NT2/D1 (cell line): ENCODE measurements at regions not wholly inside any gene's neighbourhood (a gene's known extent, or its start where the extent isn't known, plus 50 kb on each side); places are given as distances from the start of the nearest gene placed in this dataset.

Experiments
- SUZ12 ChIP-seq: IDR thresholded peaks from 2 replicates; pipeline ENCODE4 v1.6.1; 2011; ENCODE audit not compliant: insufficient read length, insufficient read depth; ENCODE audit errors: extremely low read depth
- YY1 ChIP-seq: IDR thresholded peaks from 2 replicates; pipeline ENCODE4 v1.6.1; 2011; ENCODE audit not compliant: insufficient read length, insufficient read depth
- ZNF274 ChIP-seq: IDR thresholded peaks from 2 replicates; pipeline ENCODE4 v1.6.1; 2011; ENCODE audit warnings: mild to moderate bottlenecking, low read depth, low read length

GRCh38 chr3:77933926-77934325 lies 894.0 kb downstream of the ROBO2 start:
- no peak for TF ChIP-seq ZNF274
- no peak for TF ChIP-seq YY1
- TF ChIP-seq SUZ12, result no peak
